Fibroblast of lung (primary cell): ENCODE measurements at regions not wholly inside any gene's neighbourhood (a gene's known extent, or its start where the extent isn't known, plus 50 kb on each side); places are given as distances from the start of the nearest gene placed in this dataset.

Source experiments
- EZH2 ChIP-seq: IDR thresholded peaks from 2 replicates; pipeline ENCODE4 v1.5.1; 2012; ENCODE audit warnings: low read length, control low read depth, mild to moderate bottlenecking; ENCODE audit errors: missing control alignments
- TF ChIP-seq, protein P1 (sequence below), 2 donors: IDR thresholded peaks in 1 of 2; conservative IDR thresholded peaks in 1 of 2; 1 replicate in 1 of 2; 2 replicates in 1 of 2; pipeline ENCODE4 v1.5.1; 2011 to 2012; ENCODE audit warnings: low read length in 2 of 2, control low read depth in 1 of 2, inconsistent platforms in 1 of 2, low read depth in 1 of 2, mild to moderate bottlenecking in 1 of 2

DNA sequence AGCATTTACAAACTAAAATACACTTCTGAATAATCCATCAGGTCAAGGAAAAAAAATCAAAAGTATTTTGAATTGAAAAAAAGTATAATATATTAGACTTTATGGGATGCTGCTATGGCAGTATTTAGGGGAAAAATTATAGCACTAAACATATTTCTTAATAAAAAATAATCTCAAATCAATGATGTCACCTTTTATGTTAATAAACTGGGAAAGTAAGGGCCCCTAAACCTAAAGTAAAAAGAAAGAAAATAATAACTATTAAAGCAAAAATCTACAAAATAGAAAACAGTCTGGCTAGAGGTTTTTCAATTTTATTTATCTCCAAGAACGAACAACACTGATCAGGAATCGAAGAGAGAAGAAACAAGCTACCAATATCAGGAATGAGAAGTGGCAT lies 160.8 kb upstream of the PLXNA2 start:
- TF ChIP-seq, protein P1, sequence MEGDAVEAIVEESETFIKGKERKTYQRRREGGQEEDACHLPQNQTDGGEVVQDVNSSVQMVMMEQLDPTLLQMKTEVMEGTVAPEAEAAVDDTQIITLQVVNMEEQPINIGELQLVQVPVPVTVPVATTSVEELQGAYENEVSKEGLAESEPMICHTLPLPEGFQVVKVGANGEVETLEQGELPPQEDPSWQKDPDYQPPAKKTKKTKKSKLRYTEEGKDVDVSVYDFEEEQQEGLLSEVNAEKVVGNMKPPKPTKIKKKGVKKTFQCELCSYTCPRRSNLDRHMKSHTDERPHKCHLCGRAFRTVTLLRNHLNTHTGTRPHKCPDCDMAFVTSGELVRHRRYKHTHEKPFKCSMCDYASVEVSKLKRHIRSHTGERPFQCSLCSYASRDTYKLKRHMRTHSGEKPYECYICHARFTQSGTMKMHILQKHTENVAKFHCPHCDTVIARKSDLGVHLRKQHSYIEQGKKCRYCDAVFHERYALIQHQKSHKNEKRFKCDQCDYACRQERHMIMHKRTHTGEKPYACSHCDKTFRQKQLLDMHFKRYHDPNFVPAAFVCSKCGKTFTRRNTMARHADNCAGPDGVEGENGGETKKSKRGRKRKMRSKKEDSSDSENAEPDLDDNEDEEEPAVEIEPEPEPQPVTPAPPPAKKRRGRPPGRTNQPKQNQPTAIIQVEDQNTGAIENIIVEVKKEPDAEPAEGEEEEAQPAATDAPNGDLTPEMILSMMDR (conservative IDR thresholded peaks at IDR 0.05 in 1 of 2, IDR thresholded peaks at IDR 0.05 in 1 of 2; ENCODE audit: low read depth in 1 of 2, low read length in 2 of 2) = no peak
- no peak for TF ChIP-seq EZH2
